Cardiac muscle cell (in vitro differentiated cells and primary cell): ENCODE measurements at regions not wholly inside any gene's neighbourhood (a gene's known extent, or its start where the extent isn't known, plus 50 kb on each side); places are given as distances from the start of the nearest gene placed in this dataset.

Experiments
- DNase-seq, 2 donors: peaks; one replicate each; pipeline versions ENCODE4 v3.0.0 to v3.0.0-alpha.2; 2010 to 2017; ENCODE audit warnings: low read depth in 1 of 2, low spot score in 1 of 2
- H3K27ac ChIP-seq: fragments of 200-600 bp; sonication (generic); 2 replicates; pipeline ENCODE4 v1.5.1; 2016
- H3K27me3 ChIP-seq: fragments of 200-600 bp; sonication (generic); 2 replicates; pipeline ENCODE4 v1.6.0; 2016; ENCODE audit warnings: control low read depth
- H3K36me3 ChIP-seq: fragments of 200-600 bp; sonication (generic); 2 replicates; pipeline ENCODE4 v1.5.1; 2016; ENCODE audit warnings: control low read depth
- H3K4me1 ChIP-seq: fragments of 200-600 bp; sonication (generic); 2 replicates; pipeline ENCODE4 v1.8.1; 2017; ENCODE audit warnings: low read depth, mild to moderate bottlenecking, mixed run types
- H3K4me3 ChIP-seq: fragments of 200-600 bp; sonication (generic); 2 replicates; pipeline ENCODE4 v1.5.1; 2016; ENCODE audit warnings: mild to moderate bottlenecking
- H3K9me3 ChIP-seq: fragments of 200-600 bp; sonication (generic); 2 replicates; pipeline ENCODE4 v1.5.1; 2017; ENCODE audit warnings: low read depth, mild to moderate bottlenecking, control low read depth
- TF ChIP-seq, protein P1 (sequence below): IDR thresholded peaks from 2 replicates; pipeline ENCODE4 v1.5.1; 2012; ENCODE audit warnings: low read depth, mild to moderate bottlenecking, low read length

GRCh38 chr18:24868760-24869237 is 408.4 kb downstream of the HRH4 start:
- Histone ChIP-seq H3K9me3 (no peaks in the 10 kb centered on the region), H3K4me1 (no peaks in the 10 kb centered on the region), H3K27ac (no peak overlapping the region), H3K36me3 (no peaks in the 10 kb centered on the region), H3K27me3 (no peaks in the 10 kb centered on the region), H3K4me3 (no peak overlapping the region)
- DNase-seq: no peak
- TF ChIP-seq, protein P1, sequence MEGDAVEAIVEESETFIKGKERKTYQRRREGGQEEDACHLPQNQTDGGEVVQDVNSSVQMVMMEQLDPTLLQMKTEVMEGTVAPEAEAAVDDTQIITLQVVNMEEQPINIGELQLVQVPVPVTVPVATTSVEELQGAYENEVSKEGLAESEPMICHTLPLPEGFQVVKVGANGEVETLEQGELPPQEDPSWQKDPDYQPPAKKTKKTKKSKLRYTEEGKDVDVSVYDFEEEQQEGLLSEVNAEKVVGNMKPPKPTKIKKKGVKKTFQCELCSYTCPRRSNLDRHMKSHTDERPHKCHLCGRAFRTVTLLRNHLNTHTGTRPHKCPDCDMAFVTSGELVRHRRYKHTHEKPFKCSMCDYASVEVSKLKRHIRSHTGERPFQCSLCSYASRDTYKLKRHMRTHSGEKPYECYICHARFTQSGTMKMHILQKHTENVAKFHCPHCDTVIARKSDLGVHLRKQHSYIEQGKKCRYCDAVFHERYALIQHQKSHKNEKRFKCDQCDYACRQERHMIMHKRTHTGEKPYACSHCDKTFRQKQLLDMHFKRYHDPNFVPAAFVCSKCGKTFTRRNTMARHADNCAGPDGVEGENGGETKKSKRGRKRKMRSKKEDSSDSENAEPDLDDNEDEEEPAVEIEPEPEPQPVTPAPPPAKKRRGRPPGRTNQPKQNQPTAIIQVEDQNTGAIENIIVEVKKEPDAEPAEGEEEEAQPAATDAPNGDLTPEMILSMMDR: no peak

- Histone ChIP-seq H3K4me1 (no peaks in the 10 kb centered on the region), H3K9me3 (no peaks in the 10 kb centered on the region), H3K4me3 (no peak overlapping the region), H3K36me3 (no peaks in the 10 kb centered on the region), H3K27me3 (no peaks in the 10 kb centered on the region), H3K27ac (no peak overlapping the region)
- TF ChIP-seq, protein P1: no peak
- DNase-seq: no peak
These were observed 408.8 kb downstream of the HRH4 start for GRCh38 chr18:24869285-24869684.

DNA sequence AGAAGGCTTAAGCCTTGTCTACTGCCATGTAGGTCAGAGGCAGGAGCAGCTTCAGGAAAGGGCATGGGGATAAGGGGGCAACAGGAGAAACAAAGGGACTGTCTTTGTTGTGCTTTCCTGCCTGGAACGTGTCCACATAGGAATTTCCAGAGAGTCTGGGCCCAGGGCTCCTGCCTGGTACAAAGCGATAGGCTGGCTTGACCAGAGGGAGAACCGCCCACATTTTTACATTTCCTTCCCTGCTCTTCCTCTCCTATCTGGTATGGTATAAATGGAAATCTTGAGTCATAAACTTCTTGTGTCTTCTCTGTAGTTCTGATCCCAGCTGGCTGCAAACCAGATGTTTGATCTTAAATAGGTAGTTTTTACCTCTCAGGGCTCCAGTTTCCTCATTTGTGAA is 414.8 kb downstream of the HRH4 start:
- no peak overlapping the region for H3K4me3 ChIP-seq
- H3K36me3 ChIP-seq: no peaks in the 10 kb centered on the region
- no peaks in the 10 kb centered on the region for H3K27me3 ChIP-seq
- H3K4me1 ChIP-seq: no peaks in the 10 kb centered on the region
- DNase-seq: no peak
- H3K27ac ChIP-seq: no peak overlapping the region
- TF ChIP-seq, protein P1: no peak
- H3K9me3 ChIP-seq: no peaks in the 10 kb centered on the region

DNA sequence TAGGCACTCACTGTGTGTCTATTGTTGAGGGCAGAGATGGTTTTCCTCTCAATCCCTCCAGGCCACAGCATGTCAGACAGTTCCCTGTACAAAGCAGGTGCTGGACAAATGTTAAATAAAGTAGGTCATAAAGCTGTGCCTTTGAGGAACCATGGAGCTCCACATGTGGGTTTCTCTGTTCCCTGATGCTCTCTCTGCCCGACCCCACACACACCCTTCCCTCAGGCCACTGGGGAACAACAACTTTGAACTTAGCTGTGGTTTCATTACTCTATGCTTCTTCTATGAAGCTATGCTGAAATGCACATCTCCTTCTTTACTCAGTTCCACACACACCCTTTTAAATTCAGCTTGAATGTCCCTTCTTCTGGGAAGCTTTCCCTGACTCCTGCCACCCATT is 415.3 kb downstream of the HRH4 start:
- DNase-seq: no peak
- TF ChIP-seq, protein P1: no peak
- Histone ChIP-seq H3K4me3 (no peak overlapping the region), H3K9me3 (no peaks in the 10 kb centered on the region), H3K27me3 (no peaks in the 10 kb centered on the region), H3K27ac (no peak overlapping the region), H3K4me1 (no peaks in the 10 kb centered on the region), H3K36me3 (no peaks in the 10 kb centered on the region)

GRCh38 chr18:24876266-24876665 is 415.8 kb downstream of the HRH4 start:
- Histone ChIP-seq H3K4me3 (no peak overlapping the region), H3K4me1 (no peaks in the 10 kb centered on the region), H3K36me3 (no peaks in the 10 kb centered on the region), H3K27me3 (no peaks in the 10 kb centered on the region), H3K27ac (no peak overlapping the region), H3K9me3 (no peaks in the 10 kb centered on the region)
- DNase-seq: no peak
- TF ChIP-seq, protein P1: no peak

DNA sequence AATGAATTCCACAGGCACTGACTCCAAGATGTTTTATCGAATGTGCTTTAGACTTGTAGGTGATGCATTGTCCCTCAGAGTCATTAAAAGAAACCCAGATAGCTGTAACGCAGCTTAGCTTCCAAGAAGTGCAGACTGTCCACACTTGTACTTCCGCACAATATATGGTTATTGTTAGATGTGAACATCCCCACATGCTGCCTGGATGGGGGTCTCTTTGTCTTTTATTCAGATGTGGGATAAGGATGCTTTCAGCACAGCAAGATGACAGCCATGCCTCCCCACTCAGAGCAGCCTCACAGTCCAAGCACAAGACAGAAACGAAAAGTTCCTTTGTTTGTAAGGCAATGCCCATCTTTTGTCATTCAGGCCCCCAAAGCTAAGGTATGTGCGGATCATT is 416.6 kb downstream of the HRH4 start:
- Histone ChIP-seq H3K36me3 (no peaks in the 10 kb centered on the region), H3K27ac (no peak overlapping the region), H3K4me1 (no peaks in the 10 kb centered on the region), H3K27me3 (no peaks in the 10 kb centered on the region), H3K9me3 (no peaks in the 10 kb centered on the region), H3K4me3 (no peak overlapping the region)
- no peak for DNase-seq
- TF ChIP-seq, protein P1: no peak
